ENCODE measurements at regions not wholly inside any gene's neighbourhood (a gene's known extent, or its start where the extent isn't known, plus 50 kb on each side); places are given as distances from the start of the nearest gene placed in this dataset.

GRCh38 chr15:31897746-31898145 lies 132.6 kb upstream of the CHRNA7 start:
- no peak overlapping the region for H3K27ac ChIP-seq
- no peak for DNase-seq (ENCODE audit: low read depth, low spot score)

- DNase-seq (ENCODE audit: low read depth, low spot score) = no peak
- no peak overlapping the region for H3K27ac ChIP-seq
These were observed 128.8 kb upstream of the CHRNA7 start for GRCh38 chr15:31901501-31901900.

GRCh38 chr15:31905054-31905453 lies 125.3 kb upstream of the CHRNA7 start:
- no peak overlapping the region for H3K27ac ChIP-seq
- no peak for DNase-seq (ENCODE audit: low read depth, low spot score)

GRCh38 chr15:31925541-31925940 lies 104.8 kb upstream of the CHRNA7 start:
- H3K27ac ChIP-seq = no peak overlapping the region
- no peak for DNase-seq (ENCODE audit: low read depth, low spot score)

- no peak for DNase-seq (ENCODE audit: low read depth, low spot score)
- H3K27ac ChIP-seq = no peak overlapping the region
These were observed 99.3 kb upstream of the CHRNA7 start for GRCh38 chr15:31930967-31931366.

GRCh38 chr15:31932576-31932975 lies 97.7 kb upstream of the CHRNA7 start:
- DNase-seq (ENCODE audit: low read depth, low spot score) = no peak
- no peak overlapping the region for H3K27ac ChIP-seq

GRCh38 chr15:31934821-31935220 lies 95.5 kb upstream of the CHRNA7 start:
- no peak overlapping the region for H3K27ac ChIP-seq
- no peak for DNase-seq (ENCODE audit: low read depth, low spot score)

- H3K27ac ChIP-seq = no peak overlapping the region
- no peak for DNase-seq (ENCODE audit: low read depth, low spot score)
These were observed 76.8 kb upstream of the CHRNA7 start for GRCh38 chr15:31953478-31953877.

GRCh38 chr15:31954374-31955172 lies 75.7 kb upstream of the CHRNA7 start:
- DNase-seq (ENCODE audit: low read depth, low spot score) = no peak
- H3K27ac ChIP-seq = no peak overlapping the region

GRCh38 chr15:31955734-31956133 lies 74.6 kb upstream of the CHRNA7 start:
- DNase-seq (ENCODE audit: low read depth, low spot score) = no peak
- no peak overlapping the region for H3K27ac ChIP-seq

- no peak for DNase-seq (ENCODE audit: low read depth, low spot score)
- no peak overlapping the region for H3K27ac ChIP-seq
These were observed 72.7 kb upstream of the CHRNA7 start for GRCh38 chr15:31957581-31957980.

GRCh38 chr15:31964586-31965307 lies 65.6 kb upstream of the CHRNA7 start:
- DNase-seq (ENCODE audit: low read depth, low spot score) = no peak
- H3K27ac ChIP-seq = no peak overlapping the region

- H3K27ac ChIP-seq = no peak overlapping the region
- DNase-seq (ENCODE audit: low read depth, low spot score) = no peak
These were observed 60.3 kb upstream of the CHRNA7 start for GRCh38 chr15:31970007-31970406.

GRCh38 chr15:31973197-31973596 lies 57.1 kb upstream of the CHRNA7 start:
- no peak overlapping the region for H3K27ac ChIP-seq
- DNase-seq (ENCODE audit: low read depth, low spot score) = no peak

- DNase-seq (ENCODE audit: low read depth, low spot score) = no peak
- H3K27ac ChIP-seq = no peak overlapping the region
These were observed 56.0 kb upstream of the CHRNA7 start for GRCh38 chr15:31974154-31974794.

- no peak for DNase-seq (ENCODE audit: low read depth, low spot score)
- no peak overlapping the region for H3K27ac ChIP-seq
These were observed 55.2 kb upstream of the CHRNA7 start for GRCh38 chr15:31974855-31975829.

GRCh38 chr15:31975830-31976229 lies 54.5 kb upstream of the CHRNA7 start:
- H3K27ac ChIP-seq = no peak overlapping the region
- DNase-seq (ENCODE audit: low read depth, low spot score) = no peak

- H3K27ac ChIP-seq = no peak overlapping the region
- DNase-seq (ENCODE audit: low read depth, low spot score) = no peak
These were observed 53.2 kb upstream of the CHRNA7 start for GRCh38 chr15:31977138-31977537.

- no peak overlapping the region for H3K27ac ChIP-seq
- DNase-seq (ENCODE audit: low read depth, low spot score) = no peak
These were observed 52.3 kb upstream of the CHRNA7 start for GRCh38 chr15:31977812-31978661.
